AG09319 (cell line): ENCODE measurements at regions not wholly inside any gene's neighbourhood (a gene's known extent, or its start where the extent isn't known, plus 50 kb on each side); places are given as distances from the start of the nearest gene placed in this dataset.
"Not testable (repeated sequence)": the region's sequence is repeated elsewhere in the genome, so short reads cannot be mapped to it uniquely, and the experiment has no call there.

Source experiments
- DNase-seq: peaks from one replicate; pipeline ENCODE4 v3.0.0-alpha.2; 2010; ENCODE audit warnings: low read depth; ENCODE audit errors: extremely low read depth
- TF ChIP-seq, protein P1 (sequence below): IDR thresholded peaks from 2 replicates; pipeline ENCODE4 v1.5.1; 2011; ENCODE audit warnings: low read depth, mild to moderate bottlenecking, inconsistent platforms, low read length, moderate library complexity

DNA sequence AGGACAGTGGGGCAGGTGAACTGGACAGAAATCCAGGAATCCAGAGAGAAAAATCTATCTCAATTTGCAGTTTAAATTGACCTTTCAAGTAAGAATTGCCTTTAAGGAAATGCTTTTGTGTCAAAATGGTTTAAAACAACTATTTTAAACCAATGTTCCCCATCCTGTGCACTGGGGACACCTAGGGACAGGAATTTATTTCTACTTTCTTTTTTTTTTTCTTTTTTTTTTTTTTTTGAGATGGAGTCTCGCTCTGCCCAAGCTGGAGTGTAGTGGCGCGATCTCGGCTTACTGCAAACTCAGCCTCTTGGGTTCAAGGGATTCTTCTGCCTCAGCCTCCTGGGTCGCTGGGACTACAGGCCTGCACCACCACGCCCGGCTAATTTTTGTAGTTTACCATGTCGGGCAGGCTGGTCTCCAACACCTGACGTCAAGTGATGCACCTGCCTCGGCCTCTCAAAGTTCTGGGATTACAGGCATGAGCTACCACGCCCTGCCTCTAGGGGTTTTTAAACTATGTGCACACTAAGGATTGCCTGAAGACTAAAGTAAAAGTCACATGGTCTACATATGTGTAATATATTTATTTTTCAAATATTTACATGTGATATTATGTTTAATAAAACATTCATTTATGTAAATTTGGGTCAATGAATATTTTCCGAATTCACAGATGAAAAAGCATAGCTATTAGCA, 1213.4 kb downstream of the STIM2 start:
- TF ChIP-seq, protein P1, sequence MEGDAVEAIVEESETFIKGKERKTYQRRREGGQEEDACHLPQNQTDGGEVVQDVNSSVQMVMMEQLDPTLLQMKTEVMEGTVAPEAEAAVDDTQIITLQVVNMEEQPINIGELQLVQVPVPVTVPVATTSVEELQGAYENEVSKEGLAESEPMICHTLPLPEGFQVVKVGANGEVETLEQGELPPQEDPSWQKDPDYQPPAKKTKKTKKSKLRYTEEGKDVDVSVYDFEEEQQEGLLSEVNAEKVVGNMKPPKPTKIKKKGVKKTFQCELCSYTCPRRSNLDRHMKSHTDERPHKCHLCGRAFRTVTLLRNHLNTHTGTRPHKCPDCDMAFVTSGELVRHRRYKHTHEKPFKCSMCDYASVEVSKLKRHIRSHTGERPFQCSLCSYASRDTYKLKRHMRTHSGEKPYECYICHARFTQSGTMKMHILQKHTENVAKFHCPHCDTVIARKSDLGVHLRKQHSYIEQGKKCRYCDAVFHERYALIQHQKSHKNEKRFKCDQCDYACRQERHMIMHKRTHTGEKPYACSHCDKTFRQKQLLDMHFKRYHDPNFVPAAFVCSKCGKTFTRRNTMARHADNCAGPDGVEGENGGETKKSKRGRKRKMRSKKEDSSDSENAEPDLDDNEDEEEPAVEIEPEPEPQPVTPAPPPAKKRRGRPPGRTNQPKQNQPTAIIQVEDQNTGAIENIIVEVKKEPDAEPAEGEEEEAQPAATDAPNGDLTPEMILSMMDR, result no peak

DNA sequence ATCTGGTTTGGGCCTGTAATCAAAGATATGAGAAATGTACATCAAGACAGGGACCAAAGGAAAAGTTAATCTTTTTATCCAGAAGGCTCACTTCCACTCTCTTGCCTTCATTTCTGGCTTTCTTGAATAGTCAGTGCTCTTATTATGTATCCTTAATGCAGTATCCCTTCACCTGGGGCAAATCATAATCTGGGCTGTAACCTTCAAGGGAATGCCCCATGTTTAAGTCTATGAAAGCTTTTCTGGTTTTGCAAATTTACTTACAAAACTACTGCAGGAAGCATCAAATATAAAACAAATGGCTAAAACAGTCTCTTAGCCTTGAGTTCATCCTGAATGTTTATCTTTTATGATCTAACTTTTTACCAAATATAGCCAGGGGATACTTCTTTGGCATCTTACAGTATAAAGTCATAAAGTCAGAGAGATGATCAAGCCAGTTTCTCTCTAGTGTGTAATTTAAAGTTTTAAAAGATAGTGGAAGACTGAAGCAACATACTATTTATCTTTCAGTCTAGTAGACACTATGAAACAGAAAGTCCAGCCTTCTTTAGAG, 1214.8 kb downstream of the STIM2 start:
- TF ChIP-seq, protein P1, result no peak
- no peak for DNase-seq

More for the DNA sequence above, 1213.4 kb downstream of the STIM2 start:
- DNase-seq, result no peak

DNA sequence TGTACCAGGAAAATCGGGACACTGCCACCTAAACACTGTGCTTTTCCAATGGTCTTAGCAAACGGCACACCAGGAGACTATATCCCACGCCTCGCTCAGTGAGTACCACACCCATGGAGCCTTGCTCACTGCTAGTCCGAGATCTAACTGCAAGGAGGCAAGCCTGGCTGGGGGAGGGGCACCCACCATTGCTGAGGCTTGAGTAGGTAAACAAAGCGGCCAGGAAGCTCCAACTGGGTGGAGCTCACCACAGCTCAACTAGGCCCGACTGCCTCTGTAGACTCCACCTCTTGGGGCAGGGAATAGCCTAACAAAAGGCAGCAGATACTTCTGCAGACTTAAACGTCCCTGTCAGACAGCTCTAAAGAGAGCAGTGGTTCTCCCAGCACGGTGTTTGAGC, 1216.6 kb downstream of the STIM2 start:
- not testable (repeated sequence) for DNase-seq

DNA sequence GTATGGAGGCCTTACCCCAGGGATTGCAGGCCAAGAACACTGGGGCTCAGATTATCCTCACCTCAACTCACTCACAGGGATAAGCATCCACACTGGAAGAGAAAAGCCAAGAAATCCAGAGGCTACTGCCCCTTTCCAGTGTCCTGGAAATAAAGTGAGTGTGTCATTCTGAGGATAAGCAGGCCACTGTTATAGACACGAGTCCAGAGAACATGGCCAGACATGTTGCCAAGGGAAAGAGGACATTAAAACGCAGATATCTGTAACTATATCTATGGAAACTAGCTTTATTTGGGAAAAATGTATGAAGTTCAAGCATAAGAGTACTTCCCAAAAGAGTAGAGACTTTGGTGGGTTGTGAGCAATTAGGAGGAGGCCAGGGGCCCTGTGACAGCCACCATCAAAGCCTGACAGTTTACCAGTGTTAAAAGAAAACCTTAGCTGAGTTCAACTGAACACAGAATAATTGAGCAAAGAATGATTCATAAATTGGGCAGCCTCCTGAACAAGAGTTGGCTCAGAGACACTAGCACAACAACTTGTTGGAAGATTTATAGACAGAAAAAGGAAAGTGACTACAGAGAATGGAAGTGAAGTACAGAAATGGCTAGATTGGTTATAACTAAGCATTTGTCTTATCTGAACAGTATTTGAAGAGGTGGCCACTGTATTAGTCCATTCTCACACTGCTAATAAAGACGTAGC, 1222.2 kb downstream of the STIM2 start:
- TF ChIP-seq, protein P1, result no peak
- DNase-seq, result no peak

DNA sequence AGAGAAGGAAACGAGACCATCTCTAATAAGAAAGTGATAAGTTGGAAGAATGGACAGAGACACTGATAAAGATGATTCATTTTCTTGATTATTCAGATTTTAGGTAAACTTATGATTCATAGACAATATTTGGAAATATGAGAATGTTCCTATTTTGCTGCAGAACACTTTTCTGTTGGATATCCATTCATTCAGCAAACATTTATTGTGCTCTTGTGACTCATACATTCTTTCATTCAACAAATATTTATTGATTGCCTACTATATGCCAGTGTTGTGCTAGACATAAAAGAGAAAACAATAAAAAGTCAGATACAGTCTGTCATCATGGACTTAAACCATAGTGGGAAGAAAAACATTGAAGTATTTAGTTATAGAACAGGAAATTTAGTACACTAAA, 1232.0 kb downstream of the STIM2 start:
- TF ChIP-seq, protein P1, result no peak
- DNase-seq, result no peak

DNA sequence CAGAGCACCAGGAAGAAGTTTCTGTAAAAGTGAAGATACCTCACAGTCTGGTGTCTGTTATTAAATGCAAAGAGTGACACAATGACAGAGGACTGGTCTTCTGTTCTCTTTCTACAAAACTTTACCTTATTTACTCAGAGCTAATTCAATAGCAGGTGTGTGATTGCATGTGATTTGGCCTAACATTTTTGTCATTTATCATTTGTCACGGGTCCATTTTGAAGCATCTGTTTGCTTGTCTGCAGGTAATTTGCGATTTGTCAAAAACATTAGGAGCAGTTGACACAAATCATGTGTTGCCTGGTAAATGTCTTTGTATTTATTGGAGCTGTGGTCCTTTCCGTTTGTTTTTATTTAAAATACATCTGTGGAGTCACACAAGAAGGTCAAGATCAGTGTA, 1232.4 kb downstream of the STIM2 start:
- TF ChIP-seq, protein P1, result no peak
- no peak for DNase-seq

DNA sequence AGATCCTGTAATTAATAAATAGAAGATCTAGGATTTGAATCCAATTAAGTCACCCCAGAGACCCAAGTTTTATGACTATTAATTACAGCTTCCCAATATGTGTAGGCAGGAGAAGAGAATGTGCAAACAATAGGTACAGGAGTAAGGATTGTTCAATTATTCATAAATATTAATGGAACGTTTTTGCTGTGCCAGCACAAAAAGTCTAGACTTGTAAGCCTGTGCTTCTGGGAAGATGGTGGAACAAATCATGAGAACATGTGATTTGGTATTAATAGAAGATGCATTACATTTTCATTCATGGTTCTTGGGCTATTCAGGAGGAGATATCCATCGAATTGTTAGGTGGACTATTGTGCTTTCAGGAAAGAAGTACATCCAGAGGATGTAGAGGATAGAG, 1240.9 kb downstream of the STIM2 start:
- no peak for DNase-seq
- TF ChIP-seq, protein P1, result no peak
